DOHH2 (cell line): ENCODE measurements at regions not wholly inside any gene's neighbourhood (a gene's known extent, or its start where the extent isn't known, plus 50 kb on each side); places are given as distances from the start of the nearest gene placed in this dataset.

Experiments used
- EZH2phosphoT487 ChIP-seq: fragments of 200-600 bp; sonication (generic); IDR thresholded peaks from 2 replicates; pipeline ENCODE4 v1.6.1; 2017; ENCODE audit warnings: borderline replicate concordance, mild to moderate bottlenecking, antibody characterized with exemption, low read length, moderate library complexity, mixed read lengths
- TF ChIP-seq, protein P1 (sequence below): fragments of 200-600 bp; sonication (generic); IDR thresholded peaks from one replicate; pipeline ENCODE4 v1.5.1; 2014; ENCODE audit warnings: antibody characterized with exemption, mild to moderate bottlenecking, low read depth, low read length; ENCODE audit not compliant: poor library complexity, severe bottlenecking

GRCh38 chr21:20902998-20903397, 95.2 kb upstream of the NCAM2 start:
- TF ChIP-seq, protein P1, sequence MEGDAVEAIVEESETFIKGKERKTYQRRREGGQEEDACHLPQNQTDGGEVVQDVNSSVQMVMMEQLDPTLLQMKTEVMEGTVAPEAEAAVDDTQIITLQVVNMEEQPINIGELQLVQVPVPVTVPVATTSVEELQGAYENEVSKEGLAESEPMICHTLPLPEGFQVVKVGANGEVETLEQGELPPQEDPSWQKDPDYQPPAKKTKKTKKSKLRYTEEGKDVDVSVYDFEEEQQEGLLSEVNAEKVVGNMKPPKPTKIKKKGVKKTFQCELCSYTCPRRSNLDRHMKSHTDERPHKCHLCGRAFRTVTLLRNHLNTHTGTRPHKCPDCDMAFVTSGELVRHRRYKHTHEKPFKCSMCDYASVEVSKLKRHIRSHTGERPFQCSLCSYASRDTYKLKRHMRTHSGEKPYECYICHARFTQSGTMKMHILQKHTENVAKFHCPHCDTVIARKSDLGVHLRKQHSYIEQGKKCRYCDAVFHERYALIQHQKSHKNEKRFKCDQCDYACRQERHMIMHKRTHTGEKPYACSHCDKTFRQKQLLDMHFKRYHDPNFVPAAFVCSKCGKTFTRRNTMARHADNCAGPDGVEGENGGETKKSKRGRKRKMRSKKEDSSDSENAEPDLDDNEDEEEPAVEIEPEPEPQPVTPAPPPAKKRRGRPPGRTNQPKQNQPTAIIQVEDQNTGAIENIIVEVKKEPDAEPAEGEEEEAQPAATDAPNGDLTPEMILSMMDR, result no peak
- no peak for TF ChIP-seq EZH2phosphoT487
